Epithelial cell of esophagus (primary cell): ENCODE measurements at regions not wholly inside any gene's neighbourhood (a gene's known extent, or its start where the extent isn't known, plus 50 kb on each side); places are given as distances from the start of the nearest gene placed in this dataset.

Source experiments
- DNase-seq: peaks from one replicate; pipeline ENCODE4 v3.0.0; 2010; ENCODE audit warnings: low read depth
- H3K4me3 ChIP-seq: 2 replicates; pipeline ENCODE4 v1.5.1; 2011; ENCODE audit warnings: mild to moderate bottlenecking, low read length, control low read depth
- CTCF ChIP-seq: IDR thresholded peaks from 2 replicates; pipeline ENCODE4 v1.5.1; 2011; ENCODE audit warnings: low read depth, mild to moderate bottlenecking, low read length, control low read depth, inconsistent platforms; ENCODE audit not compliant: insufficient read depth; ENCODE audit errors: missing control alignments

DNA sequence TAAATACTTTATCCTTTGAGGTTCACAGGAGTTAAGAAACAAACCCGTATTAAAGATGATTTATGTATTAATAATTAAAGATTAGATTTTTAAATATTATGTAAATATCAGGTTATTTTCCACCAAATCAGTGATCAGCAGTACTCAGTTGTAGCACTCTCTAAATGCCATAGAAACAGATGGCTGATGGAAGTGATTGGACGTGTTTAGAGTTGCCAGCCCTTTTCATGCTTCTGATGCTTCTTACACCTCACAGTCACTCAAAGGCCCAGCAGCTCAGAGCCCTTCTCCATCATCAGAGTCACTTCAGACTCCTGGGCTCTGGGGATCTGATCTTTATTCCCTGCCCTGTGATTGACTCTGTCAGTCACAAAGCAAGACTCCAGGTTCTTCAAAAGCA is 170.1 kb upstream of the PGRMC2 start:
- no peak for DNase-seq
- no peak for TF ChIP-seq CTCF
- H3K4me3 ChIP-seq, result no peak overlapping the region

DNA sequence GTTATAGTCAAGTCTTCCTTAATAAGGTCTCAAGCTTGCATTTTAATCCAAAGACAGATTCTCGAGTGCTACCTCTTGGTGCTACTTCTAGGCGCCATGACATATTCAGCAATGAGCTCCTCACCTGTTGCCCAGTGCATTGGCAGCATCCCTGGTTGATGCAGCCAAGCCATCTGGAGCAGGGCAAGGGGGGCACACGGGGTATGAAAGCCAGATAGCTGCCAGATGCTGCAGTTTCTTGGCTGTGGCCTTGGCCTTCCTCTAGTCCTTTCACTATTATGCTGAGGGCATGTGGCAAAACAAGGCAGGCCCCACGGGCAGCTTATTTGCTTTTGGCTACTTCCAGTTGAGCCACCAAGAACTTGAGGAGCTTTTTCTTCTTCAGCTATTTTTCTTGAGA is 168.6 kb upstream of the PGRMC2 start:
- DNase-seq, result no peak
- TF ChIP-seq CTCF, result no peak
- H3K4me3 ChIP-seq, result no peak overlapping the region

DNA sequence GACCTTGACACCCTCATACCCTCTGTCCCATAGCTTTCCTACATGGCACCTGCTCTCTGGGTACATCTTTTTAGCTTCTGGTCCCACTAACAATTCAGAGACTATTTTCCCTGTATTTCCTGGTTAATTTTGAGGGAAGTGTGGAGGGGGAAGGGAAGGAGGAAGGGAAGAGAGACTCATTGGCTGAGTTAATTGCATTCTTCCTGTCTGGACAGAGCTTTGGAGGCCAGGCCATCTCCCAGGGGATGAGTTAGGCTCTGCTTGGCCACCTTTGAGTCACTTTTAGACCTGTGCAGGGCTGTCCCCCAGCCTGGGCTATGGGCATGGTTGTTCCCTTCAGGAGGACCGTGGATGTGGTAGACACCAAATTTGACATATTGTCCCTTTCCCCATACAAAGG is 167.9 kb upstream of the PGRMC2 start:
- no peak overlapping the region for H3K4me3 ChIP-seq
- DNase-seq, result no peak
- no peak for TF ChIP-seq CTCF

GRCh38 chr4:128454881-128455280 is 167.3 kb upstream of the PGRMC2 start:
- no peak for TF ChIP-seq CTCF
- no peak overlapping the region for H3K4me3 ChIP-seq
- DNase-seq, result peak; percentile 14

- no peak overlapping the region for H3K4me3 ChIP-seq
- peak; percentile 90 for DNase-seq
- TF ChIP-seq CTCF, result peak; percentile 92
Measured at GRCh38 chr4:128454281-128454871, 166.8 kb upstream of the PGRMC2 start.

DNA sequence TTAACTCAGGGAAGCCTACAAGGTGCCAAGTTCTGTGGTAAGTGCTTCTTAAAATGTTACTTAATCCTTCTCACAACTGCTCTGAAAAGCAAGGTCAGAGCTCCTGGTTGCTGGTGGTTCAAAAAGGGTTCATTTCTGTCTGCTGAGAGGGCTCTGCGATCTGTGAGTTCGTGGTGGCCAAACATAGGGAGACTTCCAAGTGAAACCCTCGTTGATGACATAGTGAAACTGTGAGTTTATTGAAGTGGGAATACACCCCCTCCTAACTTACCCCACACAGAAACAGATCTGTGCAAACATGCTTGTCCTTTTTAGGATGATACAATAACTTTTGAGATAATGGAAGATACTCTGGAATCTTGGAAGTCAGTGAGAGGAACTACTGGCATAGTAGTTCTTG is 164.8 kb upstream of the PGRMC2 start:
- H3K4me3 ChIP-seq, result no peak overlapping the region
- no peak for TF ChIP-seq CTCF
- no peak for DNase-seq

GRCh38 chr4:128451270-128451905 is 163.8 kb upstream of the PGRMC2 start:
- DNase-seq, result peak; percentile 24
- TF ChIP-seq CTCF, result no peak
- H3K4me3 ChIP-seq, result no peak overlapping the region
